NCI-H1436 (cell line): ENCODE measurements at regions not wholly inside any gene's neighbourhood (a gene's known extent, or its start where the extent isn't known, plus 50 kb on each side); places are given as distances from the start of the nearest gene placed in this dataset.

Experiments
- DNase-seq: peaks from one replicate; lab custom pipeline; 2025; lab: John Stamatoyannopoulos, UW

GRCh38 chr12:77406219-77406905 lies 341.0 kb upstream of the E2F7 start:
- no peak for DNase-seq

- no peak for DNase-seq
Observed at GRCh38 chr12:77402716-77403115, 337.3 kb upstream of the E2F7 start.

GRCh38 chr12:77401770-77402081 lies 336.4 kb upstream of the E2F7 start:
- no peak for DNase-seq

- DNase-seq = no peak
Observed at GRCh38 chr12:77401064-77401769, 335.8 kb upstream of the E2F7 start.

- DNase-seq = peak; percentile 78
Observed at GRCh38 chr12:77392467-77393088, 327.2 kb upstream of the E2F7 start.

GRCh38 chr12:77388445-77389265 lies 323.3 kb upstream of the E2F7 start:
- DNase-seq = no peak

GRCh38 chr12:77387671-77388070 lies 322.3 kb upstream of the E2F7 start:
- DNase-seq = no peak

- no peak for DNase-seq
Observed at GRCh38 chr12:77387214-77387613, 321.8 kb upstream of the E2F7 start.

- DNase-seq = no peak
Observed at GRCh38 chr12:77384941-77385340, 319.6 kb upstream of the E2F7 start.

GRCh38 chr12:77382096-77382742 lies 316.9 kb upstream of the E2F7 start:
- DNase-seq = no peak

GRCh38 chr12:77377622-77378021 lies 312.3 kb upstream of the E2F7 start:
- DNase-seq = no peak

GRCh38 chr12:77377116-77377515 lies 311.7 kb upstream of the E2F7 start:
- no peak for DNase-seq

GRCh38 chr12:77374673-77375072 lies 309.3 kb upstream of the E2F7 start:
- no peak for DNase-seq

- DNase-seq = no peak
Observed at GRCh38 chr12:77372494-77372893, 307.1 kb upstream of the E2F7 start.

- no peak for DNase-seq
Observed at GRCh38 chr12:77372026-77372425, 306.7 kb upstream of the E2F7 start.

- no peak for DNase-seq
Observed at GRCh38 chr12:77368379-77368778, 303.0 kb upstream of the E2F7 start.

GRCh38 chr12:77366616-77367015 lies 301.2 kb upstream of the E2F7 start:
- no peak for DNase-seq

GRCh38 chr12:77364400-77364799 lies 299.0 kb upstream of the E2F7 start:
- DNase-seq = no peak

GRCh38 chr12:77362509-77363210 lies 297.3 kb upstream of the E2F7 start:
- DNase-seq = no peak

- DNase-seq = no peak
Observed at GRCh38 chr12:77357655-77358054, 292.3 kb upstream of the E2F7 start.

- DNase-seq = no peak
Observed at GRCh38 chr12:77354766-77355362, 289.5 kb upstream of the E2F7 start.
